VCaP (cell line): ENCODE measurements at regions not wholly inside any gene's neighbourhood (a gene's known extent, or its start where the extent isn't known, plus 50 kb on each side); places are given as distances from the start of the nearest gene placed in this dataset.

Source experiments
- H3K27ac ChIP-seq: fragments of 450-650 bp; 2 replicates; pipeline ENCODE4 v1.5.1; 2017
- TF ChIP-seq, protein P1 (sequence below): fragments of 450-650 bp; conservative IDR thresholded peaks from 2 replicates; pipeline ENCODE4 v1.5.1; 2017; ENCODE audit warnings: mild to moderate bottlenecking, moderate library complexity

DNA sequence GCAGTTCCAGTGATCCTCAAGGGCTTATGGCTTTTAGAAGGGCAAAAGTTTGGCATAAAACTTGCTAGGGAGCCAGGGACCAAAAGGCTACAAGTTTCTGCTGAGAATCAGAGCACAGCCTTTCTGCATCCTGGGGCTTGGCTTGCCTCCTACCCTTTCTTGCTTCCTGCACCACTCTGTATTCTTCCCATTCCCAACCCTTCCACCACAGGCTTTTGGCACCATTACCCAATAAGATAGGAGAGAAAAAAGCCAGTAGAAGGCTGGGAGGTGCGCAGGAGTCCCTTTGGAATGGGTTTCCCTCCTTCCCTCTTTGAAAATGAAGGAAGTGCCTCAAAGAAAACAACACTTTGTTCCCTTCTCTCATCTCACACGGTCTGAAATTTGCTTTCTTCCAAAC lies 268.6 kb downstream of the PDCD6IP start:
- TF ChIP-seq, protein P1, sequence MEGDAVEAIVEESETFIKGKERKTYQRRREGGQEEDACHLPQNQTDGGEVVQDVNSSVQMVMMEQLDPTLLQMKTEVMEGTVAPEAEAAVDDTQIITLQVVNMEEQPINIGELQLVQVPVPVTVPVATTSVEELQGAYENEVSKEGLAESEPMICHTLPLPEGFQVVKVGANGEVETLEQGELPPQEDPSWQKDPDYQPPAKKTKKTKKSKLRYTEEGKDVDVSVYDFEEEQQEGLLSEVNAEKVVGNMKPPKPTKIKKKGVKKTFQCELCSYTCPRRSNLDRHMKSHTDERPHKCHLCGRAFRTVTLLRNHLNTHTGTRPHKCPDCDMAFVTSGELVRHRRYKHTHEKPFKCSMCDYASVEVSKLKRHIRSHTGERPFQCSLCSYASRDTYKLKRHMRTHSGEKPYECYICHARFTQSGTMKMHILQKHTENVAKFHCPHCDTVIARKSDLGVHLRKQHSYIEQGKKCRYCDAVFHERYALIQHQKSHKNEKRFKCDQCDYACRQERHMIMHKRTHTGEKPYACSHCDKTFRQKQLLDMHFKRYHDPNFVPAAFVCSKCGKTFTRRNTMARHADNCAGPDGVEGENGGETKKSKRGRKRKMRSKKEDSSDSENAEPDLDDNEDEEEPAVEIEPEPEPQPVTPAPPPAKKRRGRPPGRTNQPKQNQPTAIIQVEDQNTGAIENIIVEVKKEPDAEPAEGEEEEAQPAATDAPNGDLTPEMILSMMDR: no peak
- no peak overlapping the region for H3K27ac ChIP-seq

DNA sequence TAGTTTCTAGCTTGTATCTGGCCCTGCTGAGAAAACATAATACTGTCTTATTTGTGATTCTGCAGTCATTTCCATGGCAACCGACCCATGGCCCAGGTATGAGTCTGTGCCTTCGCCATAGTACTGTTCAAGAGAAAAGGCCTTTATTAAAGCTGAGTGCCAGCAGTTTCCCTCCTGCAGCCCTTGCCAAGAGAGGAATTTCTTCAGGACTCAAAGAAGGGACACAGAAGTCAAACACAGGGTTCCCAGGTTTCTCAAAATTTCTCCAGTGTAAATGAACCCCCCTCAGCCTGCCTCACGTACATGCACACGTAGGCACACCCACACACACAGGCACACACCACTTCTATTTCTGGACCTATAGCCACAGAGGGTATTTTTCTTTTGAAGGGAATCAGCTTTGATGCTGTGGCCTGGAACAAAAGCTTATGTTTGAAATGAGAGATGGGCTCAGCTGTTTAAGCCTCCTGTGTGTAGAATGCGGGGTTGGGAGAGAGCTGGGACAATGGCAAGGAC lies 269.2 kb downstream of the PDCD6IP start:
- H3K27ac ChIP-seq: no peak overlapping the region
- TF ChIP-seq, protein P1: no peak

DNA sequence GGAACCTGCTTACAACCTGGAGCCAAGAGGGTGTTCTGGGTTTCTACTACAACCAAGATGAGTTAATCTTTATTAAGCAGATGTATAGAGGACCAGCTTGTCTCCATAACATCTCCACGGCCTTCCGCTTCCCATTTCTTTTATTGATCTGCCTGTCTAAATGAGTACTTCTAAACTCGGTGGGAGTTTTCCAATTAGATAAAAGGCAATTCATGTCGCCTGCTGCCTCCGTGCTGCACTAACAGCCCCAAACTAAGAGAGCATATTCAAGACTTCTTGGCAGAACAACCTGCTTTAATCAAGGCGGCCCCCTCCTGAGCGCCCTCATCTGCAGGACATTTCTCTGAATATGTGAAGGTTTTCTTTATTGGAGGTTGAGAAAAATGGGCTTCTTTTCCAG lies 270.1 kb downstream of the PDCD6IP start:
- TF ChIP-seq, protein P1: no peak
- no peak overlapping the region for H3K27ac ChIP-seq

DNA sequence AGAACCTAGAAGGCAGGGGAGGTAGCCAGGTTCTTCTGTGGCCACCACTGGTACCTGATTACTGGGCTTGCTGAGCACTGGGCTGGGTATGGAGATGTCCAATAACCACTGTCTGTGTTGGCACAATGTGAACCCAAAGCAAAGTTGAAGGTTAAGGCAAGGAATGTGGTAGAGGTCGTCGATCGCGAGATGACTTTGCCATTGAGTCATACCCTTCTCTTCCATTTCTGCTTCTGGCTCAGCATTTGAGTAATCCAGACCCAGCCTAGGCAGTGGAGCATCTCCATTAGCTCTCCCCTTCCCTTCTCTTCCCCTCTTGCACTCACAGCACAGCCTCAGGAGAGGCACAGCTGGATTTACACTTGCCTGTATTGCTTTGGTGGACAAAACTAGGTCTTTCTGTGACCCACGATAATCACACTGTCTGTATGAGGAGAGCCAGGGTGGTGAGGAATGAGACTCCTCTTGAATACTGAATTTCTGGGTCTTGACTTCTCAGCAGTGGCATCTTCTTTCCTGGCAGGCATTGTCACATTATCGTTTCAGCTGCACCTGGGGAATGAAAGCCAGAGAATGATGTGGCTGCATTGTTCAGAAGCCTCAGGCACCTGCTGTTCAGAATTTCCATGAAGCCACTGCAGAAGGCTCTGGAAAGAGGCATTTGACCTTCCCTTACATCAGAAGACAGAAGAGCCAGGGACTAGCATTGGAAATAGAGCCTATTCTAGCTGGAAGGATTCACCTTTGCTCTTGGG lies 272.6 kb downstream of the PDCD6IP start:
- TF ChIP-seq, protein P1: no peak
- no peak overlapping the region for H3K27ac ChIP-seq

DNA sequence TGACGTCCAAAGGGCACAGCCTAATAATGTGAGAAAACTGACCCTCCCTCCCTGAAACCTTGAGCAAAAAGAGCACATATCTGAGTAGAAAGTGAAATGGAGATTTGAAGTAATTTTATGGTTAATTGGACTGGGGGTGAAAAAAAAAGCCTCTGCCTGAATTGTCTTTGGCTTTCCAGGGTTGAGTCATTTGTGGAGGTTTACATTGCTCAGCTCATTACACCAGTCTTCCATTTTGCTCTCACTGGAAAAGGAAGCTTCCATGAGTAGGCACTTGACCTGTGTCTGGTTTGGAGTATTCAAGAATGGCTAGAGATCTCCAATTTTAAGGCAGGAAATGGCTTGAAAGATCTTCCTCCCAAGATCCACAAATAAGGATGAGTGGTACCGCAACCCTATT lies 273.9 kb downstream of the PDCD6IP start:
- TF ChIP-seq, protein P1: no peak
- H3K27ac ChIP-seq: no peak overlapping the region

DNA sequence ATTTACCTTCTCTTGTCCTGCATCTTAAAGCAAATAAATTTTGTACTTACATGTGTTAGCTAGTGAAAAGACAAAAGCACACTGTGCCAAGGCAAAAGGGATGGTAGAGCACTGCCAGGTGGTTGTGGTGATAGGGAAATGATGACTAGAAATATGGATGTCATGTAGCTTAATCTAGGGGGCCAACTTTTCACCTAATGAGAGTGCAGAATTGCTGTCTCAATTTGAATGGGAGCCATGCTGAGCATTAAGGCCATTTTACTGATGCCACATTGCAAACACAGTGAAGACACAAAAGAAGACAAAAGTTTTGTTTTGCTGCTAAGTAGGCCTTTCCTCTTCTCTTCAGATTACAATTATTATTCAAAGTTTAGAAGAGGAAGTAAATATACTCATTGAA lies 274.7 kb downstream of the PDCD6IP start:
- TF ChIP-seq, protein P1: no peak
- H3K27ac ChIP-seq: no peak overlapping the region

DNA sequence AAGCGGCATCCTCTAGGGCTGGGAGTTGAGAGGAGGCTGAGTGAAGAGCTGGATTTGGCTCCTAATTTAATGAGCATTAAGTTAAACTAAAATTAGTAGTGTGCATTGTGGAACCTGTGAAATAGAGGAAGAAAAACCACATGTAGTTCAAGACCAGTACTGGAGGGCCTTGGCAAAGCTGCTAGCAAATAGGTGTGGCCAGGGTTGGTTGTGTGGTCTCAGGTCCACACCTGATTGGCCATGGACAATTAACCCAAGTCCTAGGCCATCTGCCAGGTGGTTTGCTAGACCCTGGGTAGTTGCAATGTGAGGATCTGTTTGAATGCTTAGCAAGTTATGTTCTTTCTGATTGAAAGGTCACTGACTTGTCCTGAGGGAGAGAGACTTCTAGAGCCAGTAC lies 275.5 kb downstream of the PDCD6IP start:
- TF ChIP-seq, protein P1: no peak

More for the DNA sequence above, 275.5 kb downstream of the PDCD6IP start:
- H3K27ac ChIP-seq: no peak overlapping the region
